ENCODE measurements at regions not wholly inside any gene's neighbourhood (a gene's known extent, or its start where the extent isn't known, plus 50 kb on each side); places are given as distances from the start of the nearest gene placed in this dataset.

DNA sequence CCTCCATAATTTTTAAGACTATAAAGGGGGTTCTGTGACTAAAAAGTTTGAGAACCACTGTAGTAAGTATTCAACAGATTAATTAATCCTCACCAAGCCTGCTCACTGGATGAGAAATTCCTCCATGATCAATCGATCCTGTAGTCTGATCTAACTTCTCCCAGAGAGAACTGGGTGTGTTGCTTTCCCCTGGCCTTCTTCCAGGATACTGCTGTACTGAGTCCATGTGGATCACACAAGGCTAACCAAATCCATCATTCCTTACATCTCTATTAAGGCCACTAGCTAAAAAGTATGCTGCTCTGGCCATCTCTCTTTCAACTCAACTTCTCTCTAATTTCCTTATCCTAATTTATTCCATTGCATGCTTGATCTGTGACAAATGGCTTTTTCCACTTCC lies 280.2 kb upstream of the PCSK5 start:
- DNase-seq (ENCODE audit: low read depth, low spot score), result no peak

GRCh38 chr9:75612205-75612604 lies 278.3 kb upstream of the PCSK5 start:
- DNase-seq (ENCODE audit: low read depth, low spot score), result no peak

DNA sequence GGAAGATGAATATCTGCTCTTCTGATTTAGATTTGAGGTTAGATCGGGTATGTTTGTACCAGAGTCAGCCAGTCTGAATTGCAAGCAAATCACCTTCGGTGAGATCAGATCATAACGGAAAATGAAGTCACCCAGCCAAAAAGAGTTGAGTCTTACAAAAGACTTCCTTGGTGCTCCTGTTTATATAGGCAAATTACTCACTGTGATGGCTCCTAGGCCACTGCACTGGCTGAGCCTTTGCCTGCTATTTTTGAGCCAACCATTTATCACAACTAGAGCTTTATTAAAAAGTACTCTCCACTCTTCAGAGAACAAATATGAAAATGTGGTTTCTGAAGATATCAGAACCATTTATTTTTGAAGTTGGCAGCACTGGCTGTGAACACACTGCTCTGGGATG lies 277.7 kb upstream of the PCSK5 start:
- no peak for DNase-seq (ENCODE audit: low read depth, low spot score)

GRCh38 chr9:75615284-75615683 lies 275.2 kb upstream of the PCSK5 start:
- no peak for DNase-seq (ENCODE audit: low read depth, low spot score)

GRCh38 chr9:75616052-75616451 lies 274.4 kb upstream of the PCSK5 start:
- no peak for DNase-seq (ENCODE audit: low read depth, low spot score)

GRCh38 chr9:75616841-75617566 lies 273.5 kb upstream of the PCSK5 start:
- DNase-seq (ENCODE audit: low read depth, low spot score), result no peak

DNA sequence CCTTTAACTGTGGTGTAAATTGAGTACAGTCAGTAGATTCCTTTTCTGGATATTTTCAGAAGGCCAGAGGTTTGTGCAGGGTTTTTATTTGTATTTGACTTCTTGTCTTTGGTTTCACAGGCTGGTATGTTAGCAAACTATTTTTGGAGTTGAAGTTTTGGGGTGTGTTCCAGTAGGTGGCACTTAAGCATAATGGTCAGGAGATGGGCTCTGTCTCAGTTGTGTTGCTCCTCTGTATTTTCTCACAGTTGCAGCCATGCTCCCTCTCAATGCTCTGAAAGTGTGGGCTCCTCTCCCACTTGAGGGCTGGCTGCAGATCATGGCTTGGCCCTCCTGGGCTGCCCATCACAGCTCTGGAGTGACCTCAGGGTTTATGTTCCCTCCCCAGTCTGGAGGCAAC lies 267.0 kb upstream of the PCSK5 start:
- no peak for DNase-seq (ENCODE audit: low read depth, low spot score)

DNA sequence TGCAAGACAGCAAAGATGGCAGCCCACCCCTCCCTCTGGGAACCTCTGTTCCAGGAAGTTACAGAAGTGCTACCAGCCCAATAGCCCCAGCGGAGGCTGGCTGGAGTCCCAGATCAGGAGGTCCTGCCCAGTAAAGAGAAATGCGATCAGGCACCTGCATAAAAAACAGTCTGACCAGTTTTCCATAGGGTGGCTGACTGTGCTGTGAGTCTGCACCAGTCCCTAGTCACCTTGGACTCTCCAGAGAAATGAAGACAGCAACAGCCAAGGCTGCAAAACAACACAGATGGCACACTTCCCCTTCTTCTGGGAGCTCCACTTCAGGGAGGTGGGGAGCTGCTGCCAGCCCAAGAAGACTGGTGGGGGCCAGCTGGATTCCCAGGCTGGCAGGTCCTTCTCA lies 265.5 kb upstream of the PCSK5 start:
- DNase-seq (ENCODE audit: low read depth, low spot score), result no peak

GRCh38 chr9:75626860-75627259 lies 263.6 kb upstream of the PCSK5 start:
- no peak for DNase-seq (ENCODE audit: low read depth, low spot score)

DNA sequence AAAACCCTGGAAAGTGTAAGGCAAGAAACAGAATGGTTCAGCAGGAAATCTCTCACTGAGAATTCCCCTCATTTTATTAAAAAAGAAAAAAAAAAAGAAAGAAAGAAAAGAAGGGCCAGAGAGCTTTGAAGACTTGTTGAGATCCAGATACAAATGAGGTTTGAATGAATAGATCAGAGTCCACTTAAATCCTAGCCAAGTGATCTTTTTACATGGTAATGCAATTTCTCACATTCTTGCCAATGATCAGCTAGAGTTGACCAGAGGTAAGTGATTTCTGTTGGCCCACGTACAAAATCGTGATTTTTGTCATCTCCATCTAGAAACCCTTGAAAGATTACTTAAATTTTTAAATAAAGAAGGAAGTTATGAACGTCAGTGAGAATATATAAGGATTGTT lies 261.5 kb upstream of the PCSK5 start:
- DNase-seq (ENCODE audit: low read depth, low spot score), result no peak

DNA sequence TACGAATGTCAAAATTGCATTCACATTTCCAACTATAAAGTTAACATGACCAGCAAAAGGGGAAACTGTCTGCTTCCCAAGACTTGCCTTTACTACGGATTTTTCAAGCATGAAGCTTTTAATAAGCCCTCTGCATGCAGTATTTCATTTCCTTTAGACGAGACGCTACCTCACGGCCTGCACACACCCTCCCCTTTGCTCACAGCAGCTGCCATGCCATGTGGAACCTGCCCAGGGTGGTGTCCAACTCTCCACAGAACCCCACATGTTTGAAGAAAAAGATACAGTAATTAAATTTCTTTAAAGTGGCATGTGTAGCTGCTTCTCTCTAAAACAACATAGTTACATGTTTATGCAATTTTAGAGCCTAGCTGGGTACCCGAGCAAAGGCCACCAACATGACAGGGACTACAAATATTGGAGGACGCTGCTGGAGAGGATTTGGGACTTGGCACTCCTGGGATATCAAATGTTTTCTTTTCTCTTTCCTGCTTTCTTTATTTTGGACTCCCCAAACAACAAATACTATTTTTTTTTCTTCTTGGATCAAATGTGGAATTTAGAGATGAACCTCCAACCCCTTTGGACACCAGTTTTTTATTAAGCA lies 256.9 kb upstream of the PCSK5 start:
- no peak for DNase-seq (ENCODE audit: low read depth, low spot score)

GRCh38 chr9:75636427-75637045 lies 253.9 kb upstream of the PCSK5 start:
- no peak for DNase-seq (ENCODE audit: low read depth, low spot score)

DNA sequence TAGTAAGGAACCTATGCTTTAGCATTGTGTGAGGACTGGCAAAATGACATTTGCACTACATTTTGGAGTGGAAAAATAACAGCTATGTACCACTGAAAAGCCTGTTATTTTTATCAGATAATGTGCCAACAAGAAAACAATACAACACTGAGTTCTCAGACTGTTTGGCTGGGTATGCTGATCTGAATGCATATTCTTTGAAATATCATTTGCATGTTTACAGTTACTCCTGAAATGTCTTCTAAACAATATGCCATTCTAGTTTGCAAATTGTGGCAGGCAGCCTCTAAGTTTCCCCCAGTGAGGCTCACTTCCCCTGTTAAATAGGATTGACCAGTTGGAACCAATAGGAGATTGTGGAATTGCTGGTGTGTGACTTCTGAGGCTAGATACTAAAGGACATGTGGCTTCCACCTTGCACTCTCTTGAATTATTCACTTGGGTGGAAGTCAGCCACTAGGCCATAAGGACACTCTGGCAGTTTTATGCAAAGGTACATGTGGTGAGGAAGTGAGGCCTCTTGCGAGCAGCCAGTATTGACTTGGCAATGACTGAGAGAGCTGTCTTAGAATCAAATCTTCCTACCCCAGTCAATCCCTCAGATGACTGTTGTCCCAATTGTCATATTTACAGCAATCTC lies 250.4 kb upstream of the PCSK5 start:
- no peak for DNase-seq (ENCODE audit: low read depth, low spot score)

DNA sequence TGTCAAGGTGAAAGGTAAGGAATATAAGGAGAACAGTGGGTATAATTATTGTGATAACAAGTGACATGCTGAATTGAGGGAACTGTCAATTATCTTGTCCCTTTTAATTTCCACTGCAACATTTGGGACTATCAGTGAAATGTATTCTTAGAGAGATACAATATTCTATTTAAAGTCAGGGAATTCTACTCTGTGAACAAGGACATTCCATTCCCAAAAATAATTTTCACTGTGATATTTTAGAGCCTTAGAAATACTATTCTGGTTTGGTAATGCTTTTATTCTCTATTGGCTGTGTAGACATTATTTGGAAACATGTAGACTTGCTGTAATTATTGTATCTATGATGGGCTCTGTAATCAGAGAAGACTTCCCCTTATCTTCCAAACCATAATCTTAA lies 248.0 kb upstream of the PCSK5 start:
- DNase-seq (ENCODE audit: low read depth, low spot score), result no peak

DNA sequence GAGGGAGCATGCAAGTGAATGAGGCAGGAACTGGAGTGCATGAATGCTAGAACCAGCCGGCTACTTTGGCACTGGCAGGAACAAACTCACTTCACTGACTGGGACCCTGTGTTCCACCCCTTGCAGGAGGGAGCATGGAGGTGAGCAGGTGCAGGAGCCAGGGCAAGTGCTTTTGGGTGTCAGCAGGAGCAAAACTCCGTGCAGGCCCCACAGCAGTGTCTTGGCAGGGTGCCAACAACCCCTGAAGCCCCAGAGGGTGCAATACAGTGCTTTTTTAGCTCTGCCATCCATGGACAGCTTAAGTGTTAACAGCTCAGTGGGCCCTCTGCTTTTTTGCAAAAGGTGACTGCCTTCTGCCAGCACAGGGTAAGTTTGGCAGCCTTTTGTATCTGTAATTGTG lies 245.8 kb upstream of the PCSK5 start:
- no peak for DNase-seq (ENCODE audit: low read depth, low spot score)

DNA sequence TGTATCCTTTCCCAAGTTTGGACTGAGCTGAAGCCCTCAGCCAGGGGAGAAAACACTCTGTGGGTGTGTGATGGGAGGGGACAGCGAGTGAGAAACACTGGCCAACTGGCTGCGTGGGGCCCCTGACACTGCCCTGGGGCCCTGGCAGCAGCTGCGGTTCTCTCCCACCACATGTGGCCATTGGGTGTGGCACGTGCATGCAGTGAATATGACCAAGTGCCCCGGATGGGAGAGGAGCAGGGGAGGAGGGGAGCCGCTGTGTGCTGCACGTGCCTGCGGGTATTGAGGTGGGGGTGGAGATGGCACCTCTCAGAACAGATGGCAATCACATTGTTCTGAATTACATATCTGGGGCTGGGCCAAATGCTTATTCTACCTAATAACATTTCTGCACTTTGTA lies 242.4 kb upstream of the PCSK5 start:
- no peak for DNase-seq (ENCODE audit: low read depth, low spot score)

DNA sequence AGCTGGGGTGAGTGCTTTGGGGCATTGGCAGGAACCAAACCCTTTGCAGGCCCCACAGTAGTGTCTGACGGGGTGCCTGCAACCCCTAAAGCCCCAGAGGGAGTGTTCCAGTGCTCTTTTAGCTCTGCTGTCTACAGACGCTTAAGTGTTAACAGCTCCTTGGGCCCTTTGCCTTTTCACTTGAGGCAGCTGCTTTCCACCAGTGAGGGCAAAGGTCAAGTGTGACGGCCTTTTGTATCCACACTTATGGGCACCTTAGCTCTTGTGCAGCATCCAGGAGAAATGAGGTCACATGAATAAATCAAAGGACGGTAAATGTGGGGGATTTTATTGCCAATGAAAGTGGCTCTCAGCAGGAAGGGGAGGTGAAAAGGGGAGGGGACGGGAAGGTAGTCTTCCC lies 241.4 kb upstream of the PCSK5 start:
- DNase-seq (ENCODE audit: low read depth, low spot score), result no peak

DNA sequence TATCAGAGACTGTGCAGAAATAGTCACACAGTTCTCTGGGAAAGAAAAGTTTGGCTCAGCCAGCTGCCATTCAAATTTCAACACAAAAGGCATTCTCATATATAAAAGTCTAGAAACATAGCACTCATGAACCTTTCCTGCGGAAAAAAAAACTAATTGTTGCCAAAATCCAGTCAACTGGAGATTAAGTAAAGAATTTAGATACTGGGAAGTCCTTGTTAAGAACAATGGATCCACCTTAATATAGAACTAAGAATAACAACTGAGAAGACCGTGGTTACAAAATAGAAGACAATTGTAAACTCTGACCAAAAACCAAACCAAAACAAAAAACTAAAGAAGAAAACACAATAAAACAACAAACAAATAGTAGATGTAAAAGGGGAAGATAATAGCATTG lies 238.8 kb upstream of the PCSK5 start:
- no peak for DNase-seq (ENCODE audit: low read depth, low spot score)

- no peak for DNase-seq (ENCODE audit: low read depth, low spot score)
Measured at GRCh38 chr9:75653335-75653734, 237.1 kb upstream of the PCSK5 start.

DNA sequence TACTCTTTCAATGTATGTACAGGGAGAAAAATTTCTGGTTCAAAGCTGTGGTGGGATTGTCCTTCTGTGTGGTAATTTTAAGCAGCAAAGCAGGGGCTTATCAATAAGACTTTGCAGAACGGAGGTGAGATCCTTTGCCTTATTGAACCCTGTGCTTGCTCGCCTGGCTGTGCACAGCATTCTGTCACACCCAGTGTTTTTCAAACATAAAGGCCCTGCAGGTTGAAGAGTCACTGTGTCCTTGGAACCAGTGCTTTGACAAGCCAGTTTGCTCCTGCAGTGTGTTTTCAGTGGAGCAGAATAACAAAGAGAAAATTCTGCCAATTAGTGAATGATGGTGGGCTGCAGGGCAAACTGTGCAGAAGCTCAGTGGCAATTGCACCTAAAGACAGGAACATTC lies 236.7 kb upstream of the PCSK5 start:
- no peak for DNase-seq (ENCODE audit: low read depth, low spot score)

GRCh38 chr9:75657015-75657414 lies 233.5 kb upstream of the PCSK5 start:
- DNase-seq (ENCODE audit: low read depth, low spot score), result no peak

DNA sequence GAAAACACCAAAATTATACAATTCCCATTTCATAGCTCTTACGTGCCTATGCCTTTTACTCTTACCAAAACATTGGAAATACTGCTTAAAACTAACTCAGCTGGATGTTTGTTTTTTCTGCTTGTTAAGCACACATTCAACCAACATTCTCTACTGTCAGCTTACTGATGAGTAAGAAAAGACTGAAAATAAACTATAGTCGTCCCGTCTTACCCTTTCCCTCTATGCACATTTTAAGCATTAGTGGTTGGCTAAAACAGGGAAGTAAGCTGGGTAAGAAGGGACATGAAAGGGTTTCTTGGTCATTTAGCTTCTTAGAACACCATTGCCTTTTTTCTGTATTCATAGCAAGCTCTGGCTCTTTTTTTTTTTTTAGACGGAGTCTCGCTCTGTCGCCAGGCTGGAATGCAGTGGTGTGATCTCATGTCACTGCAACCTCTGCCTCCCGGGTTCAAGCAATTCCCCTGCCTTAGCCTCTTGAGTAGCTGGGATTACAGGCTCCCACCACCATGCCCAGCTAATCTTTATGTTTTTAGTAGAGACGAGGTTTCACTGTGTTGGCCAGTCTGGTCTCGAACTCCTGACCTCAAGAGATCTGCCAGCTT lies 232.1 kb upstream of the PCSK5 start:
- DNase-seq (ENCODE audit: low read depth, low spot score), result peak; percentile 50
